ENCODE measurements at regions not wholly inside any gene's neighbourhood (a gene's known extent, or its start where the extent isn't known, plus 50 kb on each side); places are given as distances from the start of the nearest gene placed in this dataset.

GRCh38 chr18:73917046-73917445 is 230.6 kb downstream of the FBXO15 start:
- H3K27ac Mint-ChIP-seq (ENCODE audit: unreplicated experiment): no peak overlapping the region
- no peaks in the 10 kb centered on the region for H3K9me3 Mint-ChIP-seq (ENCODE audit: low read depth)
- H3K4me1 Mint-ChIP-seq (ENCODE audit: low read depth): no peaks in the 10 kb centered on the region
- no peak for TF ChIP-seq CTCF (IDR thresholded peaks at IDR 0.05)
- no peak overlapping the region for H3K4me3 Mint-ChIP-seq (ENCODE audit: unreplicated experiment)
- no peak for DNase-seq (ENCODE audit: low spot score)
- H3K27me3 Mint-ChIP-seq (ENCODE audit: low read depth): peaks cover 6% of the 10 kb centered on the region
- peaks cover 1% of the 10 kb centered on the region for H3K36me3 Mint-ChIP-seq (ENCODE audit: low read depth)

GRCh38 chr18:73913505-73913904 is 234.1 kb downstream of the FBXO15 start:
- Mint-ChIP-seq H3K27me3 (ENCODE audit: low read depth) (peaks cover 6% of the 10 kb centered on the region), H3K27ac (ENCODE audit: unreplicated experiment) (no peak overlapping the region)
- TF ChIP-seq CTCF (IDR thresholded peaks at IDR 0.05): no peak

GRCh38 chr18:73908323-73908722 is 239.3 kb downstream of the FBXO15 start:
- peaks cover 1% of the 10 kb centered on the region for H3K36me3 Mint-ChIP-seq (ENCODE audit: low read depth)
- no peak for DNase-seq (ENCODE audit: low spot score)

More at GRCh38 chr18:73913505-73913904, 234.1 kb downstream of the FBXO15 start:
- H3K4me1 Mint-ChIP-seq (ENCODE audit: low read depth): no peaks in the 10 kb centered on the region
- H3K36me3 Mint-ChIP-seq (ENCODE audit: low read depth): peaks cover 1% of the 10 kb centered on the region
- no peak for DNase-seq (ENCODE audit: low spot score)
- H3K9me3 Mint-ChIP-seq (ENCODE audit: low read depth): no peaks in the 10 kb centered on the region
- H3K4me3 Mint-ChIP-seq (ENCODE audit: unreplicated experiment): no peak overlapping the region

GRCh38 chr18:73901566-73901965 is 246.1 kb downstream of the FBXO15 start:
- H3K36me3 Mint-ChIP-seq (ENCODE audit: low read depth): no peaks in the 10 kb centered on the region
- peaks cover 3% of the 10 kb centered on the region for H3K9me3 Mint-ChIP-seq (ENCODE audit: low read depth)

More at GRCh38 chr18:73908323-73908722, 239.3 kb downstream of the FBXO15 start:
- peaks cover 11% of the 10 kb centered on the region for H3K27me3 Mint-ChIP-seq (ENCODE audit: low read depth)
- no peaks in the 10 kb centered on the region for H3K4me1 Mint-ChIP-seq (ENCODE audit: low read depth)
- no peak for TF ChIP-seq CTCF (IDR thresholded peaks at IDR 0.05)
- H3K27ac Mint-ChIP-seq (ENCODE audit: unreplicated experiment): no peak overlapping the region
- H3K4me3 Mint-ChIP-seq (ENCODE audit: unreplicated experiment): no peak overlapping the region
- H3K9me3 Mint-ChIP-seq (ENCODE audit: low read depth): peaks cover 3% of the 10 kb centered on the region

GRCh38 chr18:73901151-73901550 is 246.5 kb downstream of the FBXO15 start:
- H3K4me3 Mint-ChIP-seq (ENCODE audit: unreplicated experiment): no peak overlapping the region
- H3K27ac Mint-ChIP-seq (ENCODE audit: unreplicated experiment): no peak overlapping the region
- H3K9me3 Mint-ChIP-seq (ENCODE audit: low read depth): peaks cover 3% of the 10 kb centered on the region
- TF ChIP-seq CTCF (IDR thresholded peaks at IDR 0.05): no peak
- no peaks in the 10 kb centered on the region for H3K36me3 Mint-ChIP-seq (ENCODE audit: low read depth)
- H3K27me3 Mint-ChIP-seq (ENCODE audit: low read depth): peaks cover 15% of the 10 kb centered on the region
- no peak for DNase-seq (ENCODE audit: low spot score)
- H3K4me1 Mint-ChIP-seq (ENCODE audit: low read depth): no peaks in the 10 kb centered on the region

More at GRCh38 chr18:73901566-73901965, 246.1 kb downstream of the FBXO15 start:
- Mint-ChIP-seq H3K27ac (ENCODE audit: unreplicated experiment) (no peak overlapping the region), H3K27me3 (ENCODE audit: low read depth) (peaks cover 19% of the 10 kb centered on the region), H3K4me1 (ENCODE audit: low read depth) (no peaks in the 10 kb centered on the region), H3K4me3 (ENCODE audit: unreplicated experiment) (no peak overlapping the region)
- DNase-seq (ENCODE audit: low spot score): no peak
- TF ChIP-seq CTCF (IDR thresholded peaks at IDR 0.05): no peak
